Psoas muscle (tissue), 7 donors: ENCODE measurements at regions not wholly inside any gene's neighbourhood (a gene's known extent, or its start where the extent isn't known, plus 50 kb on each side); places are given as distances from the start of the nearest gene placed in this dataset.

ENCODE experiments used
- ATAC-seq, 4 donors: fragments of 200-7000 bp; cut with Tn5 transposase; one replicate each; pipeline ENCODE4 v1.9.1; 2020; ENCODE audit warnings: moderate library complexity in 3 of 4, mild to moderate bottlenecking in 2 of 4
- DNase-seq, 2 donors: peaks; one replicate each; pipeline ENCODE4 v3.0.0-alpha.2; 2020
- H3K27ac ChIP-seq: fragments of 200-600 bp; one replicate; pipeline ENCODE4 v1.8.0; 2022
- H3K27me3 ChIP-seq, 3 donors: fragments of 200-600 bp in 1 of 3; one replicate each; pipeline versions ENCODE4 v1.6.1 to v1.8.0; 2013 to 2022; ENCODE audit warnings: low read length in 2 of 3, mild to moderate bottlenecking in 2 of 3, moderate library complexity in 1 of 3; ENCODE audit not compliant: insufficient read depth in 3 of 3
- H3K36me3 ChIP-seq, 2 donors: fragments of 200-600 bp in 1 of 2; one replicate each; pipeline versions ENCODE4 v1.6.1 to v1.8.0; 2013 to 2022; ENCODE audit warnings: low read depth in 1 of 2, mild to moderate bottlenecking in 1 of 2, moderate library complexity in 1 of 2; ENCODE audit not compliant: insufficient read depth in 1 of 2
- H3K4me1 ChIP-seq: fragments of 200-600 bp; one replicate; pipeline ENCODE4 v1.8.0; 2022
- H3K4me3 ChIP-seq: fragments of 200-600 bp; one replicate; pipeline ENCODE4 v1.8.0; 2022; ENCODE audit warnings: mild to moderate bottlenecking
- H3K9me3 ChIP-seq: fragments of 200-600 bp; one replicate; pipeline ENCODE4 v1.8.0; 2022
- WGBS, 3 donors: extraction: QIAGEN DNeasy Blood & Tissue Kit; methylation state at CpG; one replicate each; pipeline versions ENCODE4 v1.1.6 to v1.1.7; 2013; 5-methylcytosine and 5-hydroxymethylcytosine counted together
- intact Hi-C, 2 donors: fragments of 100-400 bp; cut with DNase I; formaldehyde crosslinking; loops; one replicate each; pipeline versions ENCODE4 v1.11.0 to v1.14.2; 2022
- TF ChIP-seq, protein P1 (sequence below): fragments of 200-600 bp; IDR thresholded peaks from one replicate; pipeline ENCODE4 v1.8.0; 2022; ENCODE audit warnings: antibody characterized with exemption
- donor health status: healthy with polysubstance abuse.
- donor health status: DM: no; HTN: no; CAD: no; lungs with moderate emphysema.
- donor health status: Bipolar disorder and iron deficiency.
- donor health status: healthy.
- donor health status: DM: yes; HTN: yes; CAD: no.
- donor health status: DM: no; HTN: no; CAD: no.
- donor health status: DM: yes; HTN: yes; CAD: no.

GRCh38 chr3:96677156-96677555, 137.2 kb upstream of the EPHA6 start:
- Histone ChIP-seq H3K4me3 (no peak overlapping the region), H3K27ac (no peak overlapping the region), H3K27me3 (no peaks in the 10 kb centered on the region), H3K36me3 (no peaks in the 10 kb centered on the region), H3K4me1 (no peaks in the 10 kb centered on the region), H3K9me3 (no peaks in the 10 kb centered on the region)
- WGBS, 3 donors = 0 to 2% (median 0%) methylated on average over 1 of the region's 1 CpG
- TF ChIP-seq, protein P1, sequence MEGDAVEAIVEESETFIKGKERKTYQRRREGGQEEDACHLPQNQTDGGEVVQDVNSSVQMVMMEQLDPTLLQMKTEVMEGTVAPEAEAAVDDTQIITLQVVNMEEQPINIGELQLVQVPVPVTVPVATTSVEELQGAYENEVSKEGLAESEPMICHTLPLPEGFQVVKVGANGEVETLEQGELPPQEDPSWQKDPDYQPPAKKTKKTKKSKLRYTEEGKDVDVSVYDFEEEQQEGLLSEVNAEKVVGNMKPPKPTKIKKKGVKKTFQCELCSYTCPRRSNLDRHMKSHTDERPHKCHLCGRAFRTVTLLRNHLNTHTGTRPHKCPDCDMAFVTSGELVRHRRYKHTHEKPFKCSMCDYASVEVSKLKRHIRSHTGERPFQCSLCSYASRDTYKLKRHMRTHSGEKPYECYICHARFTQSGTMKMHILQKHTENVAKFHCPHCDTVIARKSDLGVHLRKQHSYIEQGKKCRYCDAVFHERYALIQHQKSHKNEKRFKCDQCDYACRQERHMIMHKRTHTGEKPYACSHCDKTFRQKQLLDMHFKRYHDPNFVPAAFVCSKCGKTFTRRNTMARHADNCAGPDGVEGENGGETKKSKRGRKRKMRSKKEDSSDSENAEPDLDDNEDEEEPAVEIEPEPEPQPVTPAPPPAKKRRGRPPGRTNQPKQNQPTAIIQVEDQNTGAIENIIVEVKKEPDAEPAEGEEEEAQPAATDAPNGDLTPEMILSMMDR = no peak
- DNase-seq (no peak), ATAC-seq (no peak)
- intact Hi-C loops = no loop called here

GRCh38 chr3:96678325-96678724, 136.1 kb upstream of the EPHA6 start:
- WGBS, 3 donors = 89 to 95% (median 91%) methylated on average over 3 of the region's 3 CpGs
- Histone ChIP-seq H3K27me3 (no peaks in the 10 kb centered on the region), H3K4me3 (no peak overlapping the region), H3K4me1 (no peaks in the 10 kb centered on the region), H3K27ac (no peak overlapping the region), H3K36me3 (no peaks in the 10 kb centered on the region), H3K9me3 (no peaks in the 10 kb centered on the region)
- TF ChIP-seq, protein P1 = no peak
- ATAC-seq (no peak), DNase-seq (no peak)
- intact Hi-C loops = no loop called here

GRCh38 chr3:96700322-96701315, 113.8 kb upstream of the EPHA6 start:
- no peak overlapping the region for H3K4me3 ChIP-seq
- peaks cover 0 to 2% (median 0%) of the 10 kb centered on the region in 3 donors for H3K27me3 ChIP-seq
- intact Hi-C loops = no loop called here
- H3K9me3 ChIP-seq = no peaks in the 10 kb centered on the region
- DNase-seq (no peak), ATAC-seq (no peak)
- H3K27ac ChIP-seq = no peak overlapping the region
- TF ChIP-seq, protein P1 = no peak
- WGBS, 3 donors = 54 to 66% (median 62%) methylated on average over 5 of the region's 5 CpGs
- H3K4me1 ChIP-seq = no peaks in the 10 kb centered on the region
- H3K36me3 ChIP-seq = no peaks in the 10 kb centered on the region

- 86 to 91% (median 89%) methylated on average over 2 of the region's 2 CpGs for WGBS, 3 donors
- DNase-seq (no peak), ATAC-seq (no peak)
- Histone ChIP-seq H3K4me1 (no peaks in the 10 kb centered on the region), H3K9me3 (no peaks in the 10 kb centered on the region), H3K27me3 (peaks cover 0 to 2% (median 0%) of the 10 kb centered on the region in 3 donors), H3K27ac (no peak overlapping the region), H3K36me3 (no peaks in the 10 kb centered on the region), H3K4me3 (no peak overlapping the region)
- intact Hi-C loops = no loop called here
- TF ChIP-seq, protein P1 = no peak
Measured at GRCh38 chr3:96705895-96706294, 108.5 kb upstream of the EPHA6 start.
